H9 (cell line): ENCODE measurements at regions not wholly inside any gene's neighbourhood (a gene's known extent, or its start where the extent isn't known, plus 50 kb on each side); places are given as distances from the start of the nearest gene placed in this dataset.

ENCODE experiments used
- DNase-seq: peaks from one replicate; pipeline ENCODE4 v3.0.0-alpha.2; 2017
- H2AFZ ChIP-seq: one replicate; pipeline ENCODE4 v1.6.1; 2013; ENCODE audit warnings: mild to moderate bottlenecking, low read length, control low read depth, moderate library complexity
- H2AK5ac ChIP-seq: 2 replicates; pipeline ENCODE4 v1.6.1; 2013; ENCODE audit warnings: low read length, control low read depth, mixed read lengths; ENCODE audit not compliant: insufficient read length
- H2BK120ac ChIP-seq: one replicate; pipeline ENCODE4 v1.6.1; 2013; ENCODE audit warnings: low read depth, mild to moderate bottlenecking, low read length, control low read depth, inconsistent platforms; ENCODE audit not compliant: poor library complexity, severe bottlenecking
- H2BK12ac ChIP-seq: 2 replicates; pipeline ENCODE4 v1.6.1; 2013; ENCODE audit warnings: low read length, control low read depth, mixed read lengths, low read depth; ENCODE audit not compliant: insufficient read length
- H2BK15ac ChIP-seq: 2 replicates; pipeline ENCODE4 v1.6.1; 2013; ENCODE audit warnings: low read depth, low read length, control low read depth
- H2BK20ac ChIP-seq: one replicate; pipeline ENCODE4 v1.6.1; 2013; ENCODE audit warnings: low read depth, mild to moderate bottlenecking, low read length, control low read depth, inconsistent platforms; ENCODE audit not compliant: poor library complexity, severe bottlenecking
- H2BK5ac ChIP-seq: 2 replicates; pipeline ENCODE4 v1.6.1; 2013; ENCODE audit warnings: low read length, control low read depth, mixed read lengths; ENCODE audit not compliant: insufficient read length
- H3K14ac ChIP-seq: 2 replicates; pipeline ENCODE4 v1.6.1; 2013; ENCODE audit warnings: low read length, control low read depth; ENCODE audit not compliant: insufficient read depth
- H3K18ac ChIP-seq: 2 replicates; pipeline ENCODE4 v1.6.1; 2013; ENCODE audit warnings: low read depth, mild to moderate bottlenecking, mixed read lengths, low read length, control low read depth; ENCODE audit not compliant: insufficient read length
- H3K23ac ChIP-seq: 2 replicates; pipeline ENCODE4 v1.6.1; 2013; ENCODE audit warnings: low read length, control low read depth, mixed read lengths, low read depth; ENCODE audit not compliant: insufficient read length
- H3K23me2 ChIP-seq: 2 replicates; pipeline ENCODE4 v1.6.1; 2013; ENCODE audit warnings: low read depth, mild to moderate bottlenecking, mixed read lengths, low read length, control low read depth; ENCODE audit not compliant: insufficient read length, poor library complexity, severe bottlenecking
- H3K27ac ChIP-seq: 2 replicates; pipeline ENCODE4 v1.5.1; 2013; ENCODE audit warnings: low read length, control low read depth, mixed read lengths, low read depth; ENCODE audit not compliant: insufficient read length
- H3K27me3 ChIP-seq: 2 replicates; pipeline ENCODE4 v1.6.1; 2013; ENCODE audit warnings: low read length, control low read depth, inconsistent platforms; ENCODE audit not compliant: insufficient read depth
- H3K4ac ChIP-seq: 2 replicates; pipeline ENCODE4 v1.6.1; 2013; ENCODE audit warnings: low read depth, mild to moderate bottlenecking, control low read depth, inconsistent platforms, low read length, moderate library complexity
- H3K4me1 ChIP-seq: 2 replicates; pipeline ENCODE4 v1.6.1; 2013; ENCODE audit warnings: low read length, control low read depth, inconsistent platforms; ENCODE audit not compliant: insufficient read depth
- H3K4me2 ChIP-seq: 2 replicates; pipeline ENCODE4 v1.6.1; 2013; ENCODE audit warnings: low read length, control low read depth, mixed read lengths; ENCODE audit not compliant: insufficient read length, insufficient read depth
- H3K56ac ChIP-seq: 2 replicates; pipeline ENCODE4 v1.6.1; 2013; ENCODE audit warnings: low read depth, mild to moderate bottlenecking, mixed read lengths, low read length, control low read depth; ENCODE audit not compliant: insufficient read length
- H3K79me1 ChIP-seq: 2 replicates; pipeline ENCODE4 v1.6.1; 2013; ENCODE audit warnings: low read depth, mild to moderate bottlenecking, moderate library complexity, low read length, control low read depth, inconsistent platforms; ENCODE audit not compliant: insufficient read depth, poor library complexity, severe bottlenecking
- H3K79me2 ChIP-seq: 2 replicates; pipeline ENCODE4 v1.6.1; 2013; ENCODE audit warnings: low read length, control low read depth, inconsistent platforms; ENCODE audit not compliant: insufficient read depth
- H3K9ac ChIP-seq: 2 replicates; pipeline ENCODE4 v1.6.1; 2013; ENCODE audit warnings: low read length, control low read depth, mixed read lengths; ENCODE audit not compliant: insufficient read length; ENCODE audit errors: extremely low read depth
- H3K9me3 ChIP-seq: one replicate; pipeline ENCODE4 v1.6.1; 2013; ENCODE audit warnings: low read depth, low read length, inconsistent platforms; ENCODE audit not compliant: control insufficient read depth
- H3T11ph ChIP-seq: one replicate; pipeline ENCODE4 v1.6.1; 2013; ENCODE audit warnings: mild to moderate bottlenecking, low read length, control low read depth, inconsistent platforms
- H4K20me1 ChIP-seq: one replicate; pipeline ENCODE4 v1.6.1; 2013; ENCODE audit not compliant: control insufficient read depth, insufficient read length, insufficient read depth
- H4K5ac ChIP-seq: 2 replicates; pipeline ENCODE4 v1.6.1; 2013; ENCODE audit warnings: low read depth, mild to moderate bottlenecking, mixed read lengths, low read length, control low read depth; ENCODE audit not compliant: insufficient read length
- H4K8ac ChIP-seq: replicated peaks from 2 replicates; pipeline ENCODE4 v1.6.1; 2013; ENCODE audit warnings: low read length, control low read depth, mixed read lengths, low read depth; ENCODE audit not compliant: insufficient read length
- H4K91ac ChIP-seq: 2 replicates; pipeline ENCODE4 v1.6.1; 2013; ENCODE audit warnings: low read depth, mild to moderate bottlenecking, moderate library complexity, mixed read lengths, low read length, control low read depth; ENCODE audit not compliant: insufficient read length
- H3K27ac Mint-ChIP-seq, 3 experiments: 2 replicates in 2 of 3; 3 replicates in 1 of 3; pipeline ENCODE4 v1.8.0; 2020 to 2021; ENCODE audit warnings: mixed read lengths in 3 of 3, mild to moderate bottlenecking in 1 of 3, moderate library complexity in 1 of 3
- H3K27me3 Mint-ChIP-seq: 2 replicates; pipeline ENCODE4 v1.8.0; 2021; ENCODE audit warnings: low read depth, mild to moderate bottlenecking, moderate library complexity, mixed read lengths
- H3K36me3 Mint-ChIP-seq, 3 experiments: 2 replicates in 2 of 3; 3 replicates in 1 of 3; pipeline ENCODE4 v1.8.0; 2020 to 2021; ENCODE audit warnings: low read depth in 3 of 3, mixed read lengths in 3 of 3; ENCODE audit not compliant: insufficient read depth in 1 of 3
- H3K4me1 Mint-ChIP-seq, 2 experiments: 2 replicates each; pipeline ENCODE4 v1.8.0; 2020; ENCODE audit warnings: mixed read lengths in 2 of 2
- H3K4me3 Mint-ChIP-seq, 2 experiments: 2 replicates in 1 of 2; 3 replicates in 1 of 2; pipeline ENCODE4 v1.8.0; 2020 to 2021; ENCODE audit warnings: mild to moderate bottlenecking in 2 of 2, mixed read lengths in 2 of 2, moderate library complexity in 1 of 2
- H3K9me3 Mint-ChIP-seq, 2 experiments: 2 replicates in 1 of 2; 3 replicates in 1 of 2; pipeline ENCODE4 v1.8.0; 2020; ENCODE audit warnings: mild to moderate bottlenecking in 2 of 2, mixed read lengths in 2 of 2, moderate library complexity in 1 of 2
- CTCF ChIP-seq: fragments of 200-600 bp; sonication (generic); conservative IDR thresholded peaks from 3 replicates; pipeline ENCODE4 v1.8.0; 2021; ENCODE audit warnings: antibody characterized with exemption, mild to moderate bottlenecking
- WGBS: extraction: QIAGEN DNeasy Blood & Tissue Kit; methylation state at CpG from one replicate; pipeline ENCODE4 v1.1.7; 2013; ENCODE audit warnings: missing lambda C conversion rate, low lambda C conversion rate, mixed read lengths; ENCODE audit not compliant: insufficient read length; ENCODE audit errors: extremely low coverage; 5-methylcytosine and 5-hydroxymethylcytosine counted together

- H3K14ac ChIP-seq = no peak overlapping the region
- no peaks in the 10 kb centered on the region for H3K9me3 ChIP-seq
- no peak overlapping the region for H3K4me2 ChIP-seq
- H4K8ac ChIP-seq = no peak overlapping the region
- H2AK5ac ChIP-seq = no peak overlapping the region
- H3K27me3 ChIP-seq = no peaks in the 10 kb centered on the region
- Mint-ChIP-seq H3K4me1 (peaks cover 7 to 10% of the 10 kb centered on the region in 2 experiments), H3K9me3 (no peaks in the 10 kb centered on the region), H3K4me3 (no peak overlapping the region), H3K36me3 (no peaks in the 10 kb centered on the region), H3K27ac (no peak overlapping the region), H3K27me3 (no peaks in the 10 kb centered on the region)
- H2BK15ac ChIP-seq = no peak overlapping the region
- H3K4me1 ChIP-seq = no peaks in the 10 kb centered on the region
- H3K18ac ChIP-seq = no peak overlapping the region
- no peak overlapping the region for H2BK12ac ChIP-seq
- H2AFZ ChIP-seq = no peak overlapping the region
- H3K23me2 ChIP-seq = no peaks in the 10 kb centered on the region
- H3K79me1 ChIP-seq = no peaks in the 10 kb centered on the region
- no peak overlapping the region for H3K4ac ChIP-seq
- no peak overlapping the region for H3K9ac ChIP-seq
- no CpG with 5 or more reads among the region's 3 CpGs for WGBS
- no peak overlapping the region for H2BK5ac ChIP-seq
- H4K20me1 ChIP-seq = no peaks in the 10 kb centered on the region
- no peak overlapping the region for H3K27ac ChIP-seq
- no peak for DNase-seq
- H4K5ac ChIP-seq = no peak overlapping the region
- no peaks in the 10 kb centered on the region for H3K79me2 ChIP-seq
- no peak overlapping the region for H3K56ac ChIP-seq
- TF ChIP-seq CTCF = no peak
- no peak overlapping the region for H2BK20ac ChIP-seq
- no peak overlapping the region for H3K23ac ChIP-seq
- H2BK120ac ChIP-seq = no peak overlapping the region
- no peak overlapping the region for H4K91ac ChIP-seq
- H3T11ph ChIP-seq = no peak overlapping the region
Observed at GRCh38 chr2:22079583-22079982, 955.8 kb downstream of the TDRD15 start.
